GM21447 (cell line): ENCODE measurements at regions not wholly inside any gene's neighbourhood (a gene's known extent, or its start where the extent isn't known, plus 50 kb on each side); places are given as distances from the start of the nearest gene placed in this dataset.
"Not testable (repeated sequence)": the region's sequence is repeated elsewhere in the genome, so short reads cannot be mapped to it uniquely, and the experiment has no call there.

Source experiments
- ATAC-seq: cut with Tn5 transposase; IDR thresholded peaks from one replicate; pipeline ENCODE4 v1.9.1; 2021; ENCODE audit not compliant: unreplicated experiment

DNA sequence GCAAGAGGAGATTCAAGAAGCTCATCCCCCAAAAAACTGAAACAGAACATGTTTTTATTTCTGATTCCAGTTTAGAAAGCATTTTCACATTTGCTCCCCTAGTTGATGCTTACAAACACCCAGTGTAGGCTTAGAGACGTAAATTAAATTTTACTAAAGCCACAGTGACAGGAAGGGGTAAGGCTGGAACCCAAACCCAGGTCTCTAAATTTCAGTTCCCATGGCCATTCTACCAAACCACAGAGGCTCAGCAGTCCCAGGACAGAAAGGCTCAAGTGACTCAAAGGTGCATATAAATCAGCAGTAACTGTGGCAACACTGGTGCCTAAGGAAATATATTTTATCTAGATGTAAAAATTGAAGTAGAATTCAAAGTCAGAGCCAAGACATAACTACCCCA lies 128.7 kb downstream of the CEP120 start:
- peak; percentile 67 for ATAC-seq

DNA sequence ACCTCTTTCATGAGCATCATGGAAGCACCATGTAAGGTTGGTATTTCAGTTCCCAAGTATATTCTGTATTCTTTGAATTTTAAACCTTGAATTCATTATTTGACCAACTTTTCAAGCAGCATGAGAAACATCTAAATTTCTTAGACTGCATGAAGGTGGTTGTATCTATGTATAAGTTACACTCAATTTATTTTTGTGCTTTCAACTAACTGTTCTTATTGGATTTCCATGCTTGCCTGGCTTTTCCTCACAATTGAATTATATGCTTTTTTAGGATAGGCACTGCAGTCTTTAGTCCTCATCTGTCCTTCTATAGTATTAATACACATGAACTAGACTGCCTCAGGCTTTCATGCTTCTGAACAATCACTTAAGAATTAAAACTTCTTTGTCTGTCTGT lies 134.0 kb downstream of the CEP120 start:
- ATAC-seq: no peak

DNA sequence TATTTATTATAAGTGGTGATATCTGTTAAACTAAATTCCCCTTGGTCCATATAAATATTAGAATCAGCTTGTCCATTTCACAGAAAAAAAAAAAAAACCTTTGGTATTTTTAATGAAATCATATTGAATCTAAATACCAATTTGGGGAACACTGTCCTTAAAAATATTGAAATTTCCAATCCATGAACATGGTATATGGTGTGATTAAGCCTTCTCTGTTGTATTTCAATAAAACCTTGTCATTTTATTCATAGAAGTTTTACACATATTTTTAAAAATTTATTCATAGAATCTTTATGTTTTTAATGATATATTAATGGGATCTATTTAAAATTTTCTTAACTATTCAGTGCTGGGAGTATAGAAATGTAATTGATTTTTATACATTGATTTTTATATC lies 135.3 kb downstream of the CEP120 start:
- ATAC-seq: no peak

DNA sequence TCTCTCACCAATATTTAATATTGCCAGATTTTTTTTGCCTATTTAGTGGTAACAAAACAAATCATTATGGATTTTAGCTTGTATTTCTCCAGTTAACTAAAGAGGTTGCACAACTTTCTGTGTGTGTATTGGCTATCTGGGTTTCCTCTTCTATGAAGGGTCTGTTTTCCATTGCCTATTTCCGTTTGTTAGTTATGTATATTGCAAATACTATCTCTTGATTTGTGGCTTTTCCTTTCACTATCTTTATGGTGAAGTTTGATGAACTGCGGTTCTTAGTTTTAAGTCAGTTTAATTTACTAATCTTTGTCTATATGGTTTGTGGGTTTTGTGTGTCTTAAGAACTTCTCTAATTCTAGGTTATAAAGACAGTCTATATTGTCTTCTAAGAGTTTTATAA lies 136.3 kb downstream of the CEP120 start:
- ATAC-seq: no peak

DNA sequence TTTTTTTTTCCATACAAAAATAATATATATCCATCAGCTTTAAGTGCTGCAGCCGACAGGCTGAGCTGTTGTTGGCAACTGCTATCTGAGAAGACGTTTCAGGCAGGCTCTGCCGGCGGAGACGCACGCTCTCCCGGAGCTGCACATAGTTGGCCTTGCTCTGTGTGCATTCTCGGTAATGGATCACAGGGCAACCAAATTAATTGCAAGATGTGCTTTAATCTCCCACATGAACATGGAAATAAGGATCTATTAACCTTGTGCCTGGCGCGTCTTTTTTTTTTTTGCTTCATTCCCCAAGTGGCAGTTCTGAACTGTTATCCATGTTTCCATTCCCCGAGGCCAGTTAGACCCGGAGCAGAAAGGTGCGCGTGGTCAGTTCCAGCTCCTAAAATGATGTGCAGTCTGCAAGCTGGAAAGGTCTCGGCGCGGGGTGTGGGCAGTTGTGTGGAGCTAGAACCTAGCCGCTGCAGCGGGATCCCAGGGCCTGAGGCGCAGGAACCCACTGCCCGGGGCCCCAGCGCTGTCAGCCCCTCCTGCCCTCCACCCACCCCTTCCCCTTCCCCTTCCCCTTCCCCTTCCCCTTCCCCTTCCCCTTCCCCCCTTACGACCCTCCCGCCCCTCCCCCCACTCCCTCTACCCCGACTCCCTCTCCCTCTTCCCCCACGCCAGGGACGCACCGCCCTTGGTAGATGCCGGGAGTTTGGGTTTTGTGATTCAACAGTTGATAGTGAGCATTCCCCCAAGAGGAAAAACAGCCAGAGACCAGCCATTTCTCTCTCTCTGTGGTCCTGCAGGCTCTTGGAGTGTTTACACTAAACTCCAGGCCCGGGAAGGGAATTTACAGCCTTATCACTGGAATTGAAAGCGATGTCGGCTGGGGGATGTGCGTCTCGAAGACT lies 137.8 kb downstream of the CEP120 start:
- no peak for ATAC-seq

DNA sequence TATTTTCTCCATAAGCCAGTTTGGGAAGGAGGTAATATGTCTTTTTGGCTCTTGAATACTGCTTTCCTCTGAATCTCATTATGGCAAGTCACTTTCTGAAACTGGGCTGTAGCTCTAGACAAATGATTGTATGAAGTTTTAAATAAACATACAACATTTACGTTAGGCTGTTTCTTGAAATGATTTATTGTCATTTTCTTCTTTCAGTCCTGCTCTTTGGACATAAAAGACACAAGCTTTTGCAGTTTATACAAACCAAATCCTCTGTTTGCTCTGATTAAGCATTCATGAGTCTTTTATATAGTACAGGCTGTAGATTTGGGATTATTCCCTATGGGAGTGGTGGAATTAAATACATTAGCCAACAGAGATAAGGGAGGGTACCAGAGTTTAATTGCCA lies 139.7 kb downstream of the CEP120 start:
- no peak for ATAC-seq

DNA sequence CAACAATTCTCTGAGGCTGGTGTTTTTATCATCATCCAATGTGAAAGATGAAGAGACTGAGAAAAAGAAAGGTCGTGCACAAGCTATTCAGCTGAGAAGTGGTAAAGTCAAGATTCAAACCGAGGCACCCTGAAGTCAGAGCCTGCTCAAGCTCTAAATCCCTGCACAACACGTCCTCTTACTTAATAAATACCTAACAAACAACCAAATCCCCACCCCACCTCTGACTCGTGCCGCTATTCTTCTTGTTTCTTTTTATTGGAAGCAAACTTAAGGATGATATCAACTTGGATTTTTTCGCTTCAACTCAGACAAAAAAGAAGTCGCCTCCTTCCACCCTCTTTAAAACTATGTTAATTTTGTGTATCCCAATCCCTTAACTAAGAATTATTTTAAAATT lies 140.2 kb downstream of the CEP120 start:
- ATAC-seq: no peak

DNA sequence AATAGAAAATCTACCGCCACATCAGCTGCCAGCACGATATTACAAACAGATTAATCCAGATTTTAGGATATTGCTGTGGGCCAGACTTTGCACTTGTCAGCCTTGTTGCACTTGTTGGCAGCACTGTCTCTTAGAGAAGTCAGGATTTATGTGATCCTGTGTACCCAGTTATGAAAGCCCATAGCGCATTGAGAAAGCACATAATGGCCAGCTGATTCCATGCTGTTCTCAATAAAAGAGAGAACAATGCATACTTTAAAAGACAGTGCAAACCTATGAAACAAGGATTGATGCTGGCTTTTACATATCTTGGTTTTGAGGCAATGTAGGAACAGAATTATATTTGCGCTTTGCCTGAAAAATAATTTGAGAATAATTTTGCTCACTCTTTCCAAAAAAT lies 140.8 kb downstream of the CEP120 start:
- no peak for ATAC-seq

DNA sequence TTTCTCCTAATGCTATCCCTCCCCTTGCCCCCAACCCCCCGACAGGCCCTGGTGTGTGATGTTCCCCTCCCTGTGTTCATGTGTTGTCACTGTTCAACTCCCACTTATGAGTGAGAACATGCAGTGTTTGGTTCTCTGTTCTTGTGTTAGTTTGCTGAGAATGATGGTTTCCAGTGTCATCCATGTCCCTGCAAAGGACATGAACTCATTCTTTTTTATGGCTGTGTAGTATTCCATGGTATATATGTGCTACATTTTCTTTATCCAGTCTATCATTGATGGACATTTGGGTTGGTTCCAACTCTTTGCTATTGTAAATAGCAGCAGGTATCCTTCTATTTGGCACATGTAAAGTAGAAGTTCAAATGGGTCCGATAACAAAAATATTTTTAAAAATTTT lies 142.3 kb downstream of the CEP120 start:
- not testable (repeated sequence) for ATAC-seq

DNA sequence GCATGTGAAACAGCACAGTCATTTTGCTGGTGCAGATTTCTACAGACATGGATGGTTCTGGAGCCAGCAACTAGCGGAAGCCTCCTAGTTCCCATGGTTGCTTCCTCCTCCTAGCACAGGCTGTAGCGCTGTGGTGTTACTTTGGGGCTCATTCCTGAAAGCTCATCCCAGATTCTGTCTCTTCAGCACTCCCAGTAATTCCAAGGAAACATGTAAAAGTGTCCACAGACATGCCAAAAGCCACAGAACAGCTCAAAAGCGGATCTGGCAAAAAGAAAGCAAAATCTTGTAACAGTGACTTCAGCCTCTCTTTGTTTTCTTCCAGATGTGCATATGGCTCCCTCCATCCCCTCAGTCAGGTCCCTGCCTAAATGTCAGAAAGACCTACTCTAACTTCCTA lies 144.1 kb downstream of the CEP120 start:
- no peak for ATAC-seq

DNA sequence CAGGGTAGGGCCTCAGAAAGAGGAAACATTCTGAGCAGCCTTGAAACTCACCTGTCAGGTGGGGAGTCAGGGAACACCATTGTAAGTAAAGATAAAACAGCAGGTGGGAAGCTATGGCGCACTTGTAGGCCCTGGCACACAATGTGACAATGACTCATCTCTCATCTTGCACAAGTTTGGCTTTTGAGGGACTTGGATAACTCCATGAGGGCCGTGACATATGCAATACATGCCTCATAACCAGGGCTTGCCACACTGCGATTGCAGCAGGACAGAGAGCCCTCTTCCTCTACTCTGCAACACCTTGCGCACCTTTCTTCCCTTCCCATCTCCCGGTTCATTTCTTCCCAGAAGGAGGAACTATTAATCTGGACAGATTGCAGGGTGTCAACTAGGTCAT lies 144.9 kb downstream of the CEP120 start:
- ATAC-seq: no peak

DNA sequence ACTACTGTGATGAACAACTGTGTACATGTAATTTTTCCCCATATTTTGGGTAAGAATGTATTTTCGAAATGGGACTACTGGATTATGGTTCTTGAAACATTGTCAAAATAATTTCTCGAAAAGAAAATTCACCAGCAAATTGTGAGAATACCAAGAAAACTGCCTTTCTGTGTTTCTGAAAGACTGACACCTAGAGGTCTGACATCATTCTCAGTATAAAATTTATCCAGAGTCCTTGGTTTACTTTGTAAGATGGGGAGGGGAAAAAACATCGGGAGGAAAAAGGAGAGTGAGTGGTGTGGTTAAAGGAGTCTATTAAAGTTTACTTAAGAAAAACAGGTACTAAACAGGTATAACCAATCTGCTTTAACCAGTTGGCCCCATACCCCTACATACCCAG lies 149.2 kb downstream of the CEP120 start:
- ATAC-seq: no peak

DNA sequence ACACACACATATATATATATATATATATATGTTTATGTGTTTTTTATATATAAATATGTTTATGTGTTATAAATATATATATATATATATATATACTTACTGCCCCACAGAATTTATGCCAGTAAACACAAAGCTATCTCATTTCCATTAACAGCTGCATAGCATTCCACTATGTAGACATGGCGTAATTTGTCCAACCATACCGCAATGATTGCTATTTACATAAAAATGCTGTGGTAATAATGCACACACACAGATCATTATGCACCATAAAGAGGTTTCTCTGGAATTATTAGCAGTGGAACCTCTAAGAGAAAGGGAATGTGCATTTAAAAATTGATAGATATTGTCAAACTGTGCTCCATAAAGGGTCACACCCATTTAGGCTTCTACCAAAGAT lies 150.1 kb downstream of the CEP120 start:
- ATAC-seq: no peak

DNA sequence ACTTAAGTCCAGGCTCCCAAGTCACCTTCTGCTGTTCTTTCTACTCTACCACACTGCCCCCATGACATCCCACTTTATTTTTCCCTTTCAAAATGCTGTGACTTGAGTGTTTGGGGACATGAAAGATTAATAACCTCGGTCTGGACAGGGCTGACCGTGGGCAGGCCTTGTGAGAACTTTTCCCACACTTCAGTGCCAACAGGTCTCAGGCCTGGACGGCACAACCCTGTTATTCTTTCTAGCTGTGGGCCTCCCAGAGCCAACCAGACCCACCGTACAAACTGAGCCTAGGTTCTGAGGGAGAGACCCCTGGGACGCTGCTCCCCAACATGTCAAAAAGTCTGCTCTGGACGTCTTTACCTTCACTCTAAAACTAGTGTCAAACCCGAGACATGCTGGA lies 153.4 kb downstream of the CEP120 start:
- no peak for ATAC-seq

DNA sequence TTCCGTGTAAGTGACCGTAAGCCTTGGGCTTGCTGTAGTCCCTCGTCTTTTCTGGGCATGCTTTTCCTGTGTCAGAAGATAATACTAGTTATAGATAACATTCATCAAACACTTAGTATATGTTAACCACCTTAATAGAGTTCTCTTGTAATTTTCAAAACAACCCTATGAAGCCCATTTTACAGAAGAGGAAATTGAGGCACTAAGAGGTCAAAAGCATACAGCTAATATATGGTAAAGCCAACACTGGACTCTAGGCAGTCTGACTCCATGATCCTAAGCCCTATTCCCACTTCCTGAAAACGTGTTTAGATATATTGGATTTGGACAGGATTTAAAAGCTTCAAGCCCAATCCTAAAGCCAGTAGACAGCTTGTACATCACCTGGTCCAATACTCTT lies 153.8 kb downstream of the CEP120 start:
- ATAC-seq: no peak

DNA sequence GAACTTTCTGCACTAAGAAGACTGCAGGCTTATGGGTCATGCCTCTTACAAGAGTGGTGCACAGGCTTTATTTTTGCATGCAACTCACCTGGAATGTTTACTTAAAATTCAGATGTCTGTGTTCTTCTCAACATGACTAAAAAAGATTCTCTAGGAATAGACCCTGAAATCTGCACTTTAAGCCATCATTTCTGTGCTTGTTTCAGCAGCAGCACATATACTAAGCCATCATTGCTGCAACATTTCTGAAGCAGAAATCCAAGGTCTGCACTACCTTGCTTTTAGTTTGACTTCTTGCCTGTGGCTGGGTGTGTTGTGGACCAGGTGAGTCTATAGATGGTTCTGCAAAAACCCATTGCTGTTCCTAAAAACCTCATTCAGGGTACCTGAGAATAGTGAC lies 156.8 kb downstream of the CEP120 start:
- no peak for ATAC-seq

DNA sequence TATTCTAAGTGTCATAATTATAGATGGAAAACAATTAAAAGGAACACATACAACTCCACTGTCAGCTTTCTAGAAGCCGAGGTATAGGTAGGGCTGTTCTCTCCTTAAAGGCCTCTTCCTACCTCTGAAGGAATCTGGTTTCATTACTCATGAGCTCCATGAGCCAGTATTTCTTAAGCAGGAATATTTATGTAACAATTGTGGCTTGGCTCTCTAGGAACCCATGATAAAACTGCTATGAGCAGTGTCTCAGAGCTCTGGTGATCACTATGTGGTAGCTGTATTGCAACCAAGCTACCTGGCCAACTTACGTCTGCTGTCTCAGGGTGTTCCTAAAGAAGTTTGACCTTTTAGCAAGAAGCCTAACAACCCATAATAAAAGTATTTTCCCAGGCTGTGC lies 157.7 kb downstream of the CEP120 start:
- no peak for ATAC-seq

DNA sequence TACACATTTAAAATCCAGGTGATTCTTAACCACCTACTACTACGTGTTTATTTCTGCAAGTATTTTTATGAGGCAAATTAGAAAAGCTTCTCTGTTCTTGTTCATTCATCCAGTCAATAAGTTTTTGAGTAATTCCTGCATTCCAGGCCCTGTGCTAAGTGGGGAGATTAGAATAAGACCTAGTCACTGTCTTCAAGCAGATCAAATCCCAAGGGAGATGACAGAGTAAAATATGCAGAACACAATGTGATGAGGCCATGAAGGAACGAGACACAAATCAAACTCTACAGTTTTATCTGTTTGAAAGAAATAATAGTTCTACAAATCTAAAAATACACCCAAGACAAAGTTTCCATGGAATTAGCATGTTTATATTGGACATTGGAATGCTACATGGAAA lies 158.8 kb downstream of the CEP120 start:
- no peak for ATAC-seq

DNA sequence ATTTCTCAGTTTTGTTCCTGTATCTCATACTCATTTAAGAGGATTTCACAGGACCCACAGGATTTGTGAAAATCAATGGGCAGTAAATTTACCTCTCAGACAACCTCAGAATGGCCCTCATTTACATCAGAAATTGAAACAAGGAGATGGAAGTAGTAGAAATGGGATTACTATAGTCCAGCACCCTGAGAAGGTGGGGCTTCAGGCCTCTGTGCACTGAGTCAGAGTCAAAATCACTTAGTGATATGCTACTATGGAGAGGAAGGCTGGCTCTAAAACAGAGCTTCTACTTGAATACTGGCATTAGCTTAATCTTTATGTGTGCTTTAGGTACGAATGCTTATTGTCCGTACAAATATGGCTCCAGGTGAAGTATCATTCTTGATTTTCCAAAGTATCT lies 159.3 kb downstream of the CEP120 start:
- ATAC-seq: no peak

DNA sequence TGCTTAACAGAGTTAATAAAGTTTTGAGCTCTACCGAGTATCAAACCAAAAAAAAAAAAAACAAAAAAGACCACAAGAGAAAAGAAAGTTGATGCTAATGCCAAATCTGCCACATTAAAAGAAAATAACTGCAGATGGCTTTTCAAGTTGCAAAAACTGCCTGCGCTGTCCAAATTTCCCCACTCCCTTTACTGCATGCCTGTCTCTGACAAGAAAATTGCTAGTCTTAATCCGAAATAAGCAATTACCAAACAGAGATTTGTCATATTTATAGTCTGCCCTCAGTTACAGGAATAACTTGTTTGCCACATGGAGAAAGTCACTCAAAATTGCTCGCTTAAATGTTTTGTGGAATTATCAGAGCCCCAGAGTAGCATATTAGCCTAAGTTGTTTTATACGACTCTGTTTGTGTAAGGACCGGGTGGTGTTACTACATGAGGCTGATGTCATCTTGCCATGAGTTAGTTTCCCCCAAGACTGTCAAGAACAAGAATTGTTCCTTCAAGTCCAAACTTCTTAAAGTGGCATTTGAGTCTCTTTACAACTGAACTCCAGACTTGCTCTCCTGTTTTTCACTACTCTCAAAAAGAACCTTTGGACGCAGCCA lies 160.9 kb downstream of the CEP120 start:
- no peak for ATAC-seq

DNA sequence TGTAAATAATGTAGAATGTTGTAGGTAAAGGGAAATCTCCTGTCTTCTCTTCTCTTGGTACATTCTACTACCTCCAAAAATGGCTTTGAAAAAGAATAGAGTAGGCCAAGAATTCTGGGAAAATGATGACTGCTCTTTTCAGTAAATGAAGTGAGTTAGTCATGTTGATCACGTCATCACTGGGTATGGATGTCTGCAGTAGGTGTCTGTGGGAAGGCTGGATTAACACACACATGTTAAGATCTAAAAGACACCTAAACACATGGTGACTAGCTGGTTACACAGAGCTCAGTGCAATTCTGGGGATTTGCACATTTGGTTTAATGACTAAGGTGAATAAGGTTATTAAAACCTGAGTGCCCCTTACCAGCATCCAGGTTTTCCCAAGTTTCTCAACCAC lies 161.5 kb downstream of the CEP120 start:
- no peak for ATAC-seq

DNA sequence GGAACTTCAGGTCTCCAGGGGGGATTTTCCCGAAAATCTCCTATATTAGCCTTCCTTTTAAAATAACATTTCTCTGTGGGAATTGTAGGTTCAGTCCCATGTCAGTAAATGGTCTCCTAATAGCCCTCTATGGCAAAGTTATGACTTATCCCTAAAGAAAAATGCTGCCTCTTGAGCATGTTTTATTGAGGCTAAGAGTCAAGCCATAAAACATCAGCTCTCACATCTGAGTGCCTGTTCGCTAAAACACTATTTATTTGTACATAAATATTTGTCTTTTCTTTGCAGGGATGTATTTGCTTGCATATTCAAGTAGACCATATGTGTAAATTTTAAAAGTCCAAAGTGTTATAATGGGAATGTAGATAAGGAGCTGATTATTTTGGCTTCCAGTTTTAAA lies 160.4 kb downstream of the PRDM6 start:
- ATAC-seq: no peak

DNA sequence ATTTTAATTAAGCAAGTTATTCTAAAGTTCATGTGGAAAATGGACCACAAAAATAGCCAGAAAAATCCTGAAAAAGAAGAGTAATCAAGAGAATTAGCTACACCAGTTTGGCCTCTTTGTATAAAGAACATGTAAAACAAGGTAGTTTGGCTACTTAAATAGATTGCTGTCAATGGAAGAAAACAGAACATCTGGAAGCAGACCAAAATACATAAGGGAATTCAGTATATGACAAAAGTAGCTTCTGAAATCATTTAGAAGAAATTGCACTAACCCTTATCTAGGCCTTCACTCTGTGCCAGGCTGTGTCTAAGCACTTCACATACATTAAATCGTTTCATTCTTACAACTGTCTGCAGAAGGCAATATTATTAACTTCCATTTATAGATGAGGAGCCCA lies 156.6 kb downstream of the PRDM6 start:
- no peak for ATAC-seq
